Left cardiac atrium (tissue), 4 donors: ENCODE measurements at regions not wholly inside any gene's neighbourhood (a gene's known extent, or its start where the extent isn't known, plus 50 kb on each side); places are given as distances from the start of the nearest gene placed in this dataset.

Source experiments
- ATAC-seq, 2 donors: fragments of 200-7000 bp; cut with Tn5 transposase; one replicate each; pipeline ENCODE4 v1.9.1; 2020; ENCODE audit warnings: mild to moderate bottlenecking in 2 of 2, moderate library complexity in 2 of 2
- DNase-seq: peaks from one replicate; pipeline ENCODE4 v3.0.0-alpha.2; 2020
- intact Hi-C, 2 donors: fragments of 100-400 bp; cut with DNase I; formaldehyde crosslinking; loops; one replicate each; pipeline versions ENCODE4 v1.14.1 to v1.15.1; 2022 to 2023
- donor health status: DM: no; HTN: yes; CAD: no.
- donor health status: DM: no; HTN: yes; CAD: no; lungs with severe emphysema.
- donor health status: DM: yes; HTN: yes; CAD: no.
- donor health status: Dilated cardiomyopathy.

GRCh38 chr13:63433546-63434150 is 2018.0 kb upstream of the PCDH20 start:
- no peak for ATAC-seq
- intact Hi-C loops = no loop called here
- DNase-seq = no peak

DNA sequence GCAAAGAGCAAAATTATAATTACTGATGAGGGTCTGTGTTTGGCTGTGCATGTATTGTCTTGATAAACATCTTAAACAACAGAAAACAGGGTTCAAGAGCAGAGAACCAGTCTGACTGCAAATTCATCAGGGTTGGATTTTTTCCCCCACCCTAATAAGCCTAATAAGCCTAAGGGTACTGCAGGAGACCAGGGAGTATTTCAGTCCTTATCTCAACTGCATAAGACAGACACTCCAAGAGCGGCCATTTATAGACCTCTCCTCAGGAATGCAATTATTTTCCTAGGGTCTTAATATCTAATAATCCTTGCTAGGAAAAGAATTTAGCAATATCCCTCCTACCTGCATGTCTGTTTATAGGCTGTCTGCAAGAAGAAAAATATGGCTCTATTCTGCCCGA is 2011.5 kb upstream of the PCDH20 start:
- DNase-seq (no peak), ATAC-seq (no peak)
- intact Hi-C loops = no loop called here

GRCh38 chr13:63425131-63425530 is 2009.5 kb upstream of the PCDH20 start:
- DNase-seq (no peak), ATAC-seq (no peak)
- intact Hi-C loops = no loop called here

- intact Hi-C loops = no loop called here
- no peak for DNase-seq
- ATAC-seq = no peak
Observed at GRCh38 chr13:63421123-63421522, 2005.5 kb upstream of the PCDH20 start.

- ATAC-seq = no peak
- intact Hi-C loops = no loop called here
- DNase-seq = no peak
Observed at GRCh38 chr13:63420685-63421084, 2005.0 kb upstream of the PCDH20 start.

DNA sequence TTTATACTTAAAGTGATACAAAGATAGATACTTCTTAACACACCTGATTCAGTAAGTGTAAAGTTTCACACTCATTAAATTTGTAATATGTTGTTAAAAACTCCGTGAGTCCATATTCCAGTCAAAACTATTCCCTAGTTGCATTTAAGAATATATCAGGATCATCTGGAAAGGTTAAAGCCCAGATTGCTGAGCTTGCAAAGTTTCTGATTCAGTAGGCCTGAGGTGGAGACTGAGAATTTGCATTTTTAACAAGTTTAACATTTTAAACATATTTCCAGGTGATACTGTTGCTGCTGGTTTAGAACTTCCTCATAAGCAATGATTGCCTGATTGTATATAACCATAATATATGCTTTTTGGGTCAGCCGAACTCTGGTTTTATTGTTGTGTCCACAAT is 1998.6 kb upstream of the PCDH20 start:
- DNase-seq = no peak
- no peak for ATAC-seq
- intact Hi-C loops = no loop called here

DNA sequence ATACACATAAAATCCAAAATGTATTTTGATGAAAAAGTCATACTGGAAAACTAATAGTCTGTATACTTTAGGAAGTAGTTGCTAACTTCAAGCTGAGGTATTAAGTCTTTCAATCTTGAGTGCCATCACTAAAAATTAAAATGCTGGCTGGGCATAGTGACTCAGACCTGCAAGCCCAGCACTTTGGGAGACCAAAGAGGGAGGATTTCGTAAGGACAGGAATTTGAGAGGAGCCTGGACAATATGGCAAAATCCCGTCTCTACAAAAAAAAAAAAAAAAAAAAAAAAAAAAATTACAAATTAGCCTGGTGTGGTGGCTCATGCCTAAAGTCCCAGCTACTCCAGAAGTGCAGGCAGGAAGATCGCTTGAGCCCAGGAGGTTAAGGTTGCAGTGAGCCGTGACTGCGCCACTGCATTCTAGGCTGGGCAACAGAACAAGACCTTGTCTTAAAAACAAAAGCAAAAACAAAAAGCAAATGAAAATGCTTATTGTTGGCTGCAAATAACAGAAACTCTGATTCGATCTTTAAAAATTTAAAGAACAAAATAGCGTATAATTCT is 1994.2 kb upstream of the PCDH20 start:
- DNase-seq (no peak), ATAC-seq (no peak)
- intact Hi-C loops = no loop called here

DNA sequence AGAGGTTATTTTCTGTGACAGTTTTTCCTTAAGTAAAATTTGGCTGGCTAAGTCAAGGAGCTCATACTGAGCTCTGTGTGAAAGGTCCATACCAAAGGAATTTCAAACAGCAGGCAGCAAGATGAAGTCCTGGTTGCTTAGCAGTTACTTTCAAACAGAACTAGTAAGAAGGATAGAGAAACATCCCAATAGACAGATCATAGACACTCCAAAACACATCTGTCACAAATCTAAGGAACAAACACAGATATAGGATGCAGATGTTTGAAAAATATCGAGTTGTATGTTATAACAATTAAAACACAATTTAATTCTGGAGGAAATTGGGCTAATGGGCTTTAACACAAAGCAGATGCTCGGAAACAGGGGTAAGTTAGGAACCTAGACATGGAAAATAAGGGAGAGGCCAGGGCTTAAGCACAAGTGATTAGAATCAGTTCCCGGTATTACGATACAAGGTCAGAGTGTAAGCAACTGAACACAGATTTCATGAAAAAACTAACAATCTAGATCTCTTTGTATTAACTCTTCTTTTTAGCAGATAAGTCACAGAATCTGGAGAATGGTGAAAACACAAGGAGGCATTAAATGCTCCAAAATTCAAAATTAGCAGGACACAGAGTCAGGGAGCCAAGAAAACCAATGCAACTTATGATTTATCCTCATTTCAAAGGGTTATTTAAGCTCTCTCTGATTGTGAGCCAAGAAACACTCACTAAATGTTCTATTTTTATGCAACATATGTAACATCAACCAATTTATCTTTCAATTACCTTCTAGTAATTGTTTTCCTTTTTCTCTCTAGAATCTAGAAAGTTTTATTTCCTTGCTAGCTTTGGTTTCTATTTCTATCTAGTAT is 1992.9 kb upstream of the PCDH20 start:
- DNase-seq = no peak
- ATAC-seq = no peak
- intact Hi-C loops = no loop called here

GRCh38 chr13:63403733-63404132 is 1988.1 kb upstream of the PCDH20 start:
- ATAC-seq = no peak
- intact Hi-C loops = no loop called here
- DNase-seq = no peak

GRCh38 chr13:63396746-63397145 is 1981.1 kb upstream of the PCDH20 start:
- peak; percentile 10 for DNase-seq
- ATAC-seq = no peak
- intact Hi-C loops = no loop called here

DNA sequence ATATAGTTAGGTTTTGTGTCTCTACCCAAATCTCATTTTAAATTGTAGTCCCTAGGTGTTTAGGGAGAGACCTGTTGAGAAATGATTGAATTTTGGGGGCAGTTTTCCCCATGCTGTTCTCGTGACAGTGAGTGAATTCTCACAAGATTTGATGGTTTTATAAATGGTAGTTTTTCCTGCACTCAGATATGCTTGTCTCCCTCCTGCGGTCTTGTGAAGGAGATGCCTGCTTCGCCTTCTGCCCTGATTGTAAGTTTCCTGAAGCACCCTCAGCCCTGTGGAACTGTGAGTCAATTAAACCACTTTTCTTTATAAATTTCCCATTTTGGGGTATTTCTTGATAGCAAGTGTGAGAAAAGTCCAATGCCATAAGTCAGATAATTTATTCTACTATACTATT is 1977.5 kb upstream of the PCDH20 start:
- DNase-seq (no peak), ATAC-seq (no peak)
- intact Hi-C loops = no loop called here

- intact Hi-C loops = no loop called here
- DNase-seq = no peak
- no peak for ATAC-seq
Observed at GRCh38 chr13:63389756-63390155, 1974.1 kb upstream of the PCDH20 start.

DNA sequence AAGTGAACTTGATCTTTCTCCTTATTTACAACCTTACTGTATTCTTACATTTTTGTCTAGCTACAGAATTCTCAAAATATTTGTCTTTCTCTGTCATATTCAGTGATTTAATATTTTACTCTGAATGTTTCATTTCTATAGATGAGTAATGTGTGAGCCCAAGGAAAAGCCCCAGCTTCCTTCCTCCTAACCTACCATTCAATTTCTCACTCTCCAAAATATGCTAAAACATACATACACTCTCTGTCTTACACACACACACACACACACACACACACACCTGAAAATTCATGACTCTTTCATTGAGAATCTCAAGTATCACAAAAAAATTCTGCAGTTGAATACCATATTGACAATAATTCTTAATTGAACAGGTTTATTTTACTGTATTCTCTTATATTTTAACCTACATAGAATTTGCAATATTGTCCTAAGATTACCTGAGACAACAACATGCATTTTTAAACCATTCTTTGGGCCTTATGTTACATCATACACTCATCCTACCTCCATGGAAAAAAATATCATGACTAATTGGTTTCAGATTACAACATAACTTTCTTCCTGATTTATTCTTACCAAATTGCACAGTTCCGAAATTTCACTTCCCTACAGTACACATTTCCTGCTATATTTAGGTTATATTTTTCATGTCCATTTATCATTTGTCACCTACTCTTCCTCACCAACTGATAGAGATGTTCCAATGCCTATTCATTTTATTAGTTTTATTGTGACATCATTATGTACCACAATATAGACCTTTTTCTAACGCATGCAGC is 1965.6 kb upstream of the PCDH20 start:
- ATAC-seq (no peak), DNase-seq (no peak)
- intact Hi-C loops = no loop called here

DNA sequence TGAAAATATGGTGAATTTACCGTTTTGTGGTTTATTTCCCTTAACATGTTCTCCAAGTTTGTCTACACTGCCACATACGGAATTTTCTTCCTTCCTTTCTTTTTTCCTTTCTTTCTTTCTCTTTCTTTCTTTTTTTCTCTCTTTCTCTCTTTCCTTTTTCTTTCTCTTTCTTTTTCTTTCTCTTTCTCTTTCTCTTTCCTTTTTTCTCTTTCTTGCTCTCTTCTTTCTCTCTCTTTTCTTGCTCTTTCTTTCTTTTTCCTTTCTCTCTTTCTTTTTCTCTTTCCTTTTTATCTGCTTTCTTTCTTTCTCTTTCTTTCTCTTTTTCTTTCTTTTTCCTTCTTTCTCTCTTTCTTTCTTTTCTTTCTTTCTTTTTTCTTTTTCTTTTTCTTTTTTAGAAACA is 1962.3 kb upstream of the PCDH20 start:
- no peak for ATAC-seq
- intact Hi-C loops = no loop called here
- no peak for DNase-seq

- DNase-seq (no peak), ATAC-seq (no peak)
- intact Hi-C loops = no loop called here
Observed at GRCh38 chr13:63370101-63370500, 1954.5 kb upstream of the PCDH20 start.

DNA sequence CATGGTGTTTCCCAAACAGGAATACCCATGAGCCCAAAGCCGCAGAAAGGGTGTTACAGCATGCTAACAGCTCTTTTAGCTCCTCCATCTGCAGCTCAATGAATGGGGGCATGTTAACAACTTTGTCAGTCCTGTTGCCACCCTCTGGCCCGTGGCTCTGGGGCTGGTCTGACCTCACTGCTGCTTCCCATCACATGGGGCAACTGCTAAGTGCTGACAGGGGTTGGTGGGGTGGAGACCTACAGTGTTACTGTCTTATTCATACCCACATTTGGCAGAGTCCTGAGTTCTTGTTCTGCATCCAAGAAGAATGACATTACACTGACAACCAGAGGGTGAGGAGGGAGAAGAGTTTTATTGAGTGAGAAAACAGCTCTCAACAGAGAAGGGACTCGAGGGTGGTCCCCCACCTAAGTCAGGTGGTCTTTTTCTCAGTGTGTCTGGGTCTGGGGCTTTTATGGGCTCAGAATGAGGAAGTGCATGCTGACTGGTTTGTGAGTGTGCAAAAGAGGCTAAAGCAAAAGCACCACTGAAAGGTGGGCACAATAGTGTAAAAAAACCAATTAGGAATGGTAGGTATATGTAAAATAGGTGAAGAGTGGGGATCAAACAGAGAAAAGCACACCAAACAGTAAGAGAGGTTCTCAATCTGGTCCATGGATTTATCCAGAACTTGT is 1952.0 kb upstream of the PCDH20 start:
- ATAC-seq (no peak), DNase-seq (no peak)
- intact Hi-C loops = no loop called here

DNA sequence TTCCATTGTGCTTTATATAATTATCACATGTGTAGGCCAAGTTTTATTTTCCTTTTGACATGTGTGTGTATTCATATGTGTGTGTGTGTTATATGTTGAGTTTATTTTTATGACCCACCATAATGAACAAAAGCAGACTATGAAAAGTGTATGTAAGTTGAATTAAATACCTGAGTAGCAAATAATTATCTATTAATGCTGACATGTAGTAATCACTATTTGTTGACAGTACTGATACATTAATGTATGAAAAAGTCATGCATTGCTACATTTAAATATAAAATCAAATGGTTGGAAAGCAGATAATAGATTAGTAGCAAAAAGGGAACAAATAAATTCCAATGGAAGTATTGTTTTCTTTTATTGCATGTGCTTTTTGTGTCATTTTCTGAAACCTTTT is 1948.5 kb upstream of the PCDH20 start:
- no peak for DNase-seq
- intact Hi-C loops = no loop called here
- ATAC-seq = no peak

GRCh38 chr13:63351533-63351932 is 1935.9 kb upstream of the PCDH20 start:
- ATAC-seq (no peak), DNase-seq (no peak)
- intact Hi-C loops = no loop called here

DNA sequence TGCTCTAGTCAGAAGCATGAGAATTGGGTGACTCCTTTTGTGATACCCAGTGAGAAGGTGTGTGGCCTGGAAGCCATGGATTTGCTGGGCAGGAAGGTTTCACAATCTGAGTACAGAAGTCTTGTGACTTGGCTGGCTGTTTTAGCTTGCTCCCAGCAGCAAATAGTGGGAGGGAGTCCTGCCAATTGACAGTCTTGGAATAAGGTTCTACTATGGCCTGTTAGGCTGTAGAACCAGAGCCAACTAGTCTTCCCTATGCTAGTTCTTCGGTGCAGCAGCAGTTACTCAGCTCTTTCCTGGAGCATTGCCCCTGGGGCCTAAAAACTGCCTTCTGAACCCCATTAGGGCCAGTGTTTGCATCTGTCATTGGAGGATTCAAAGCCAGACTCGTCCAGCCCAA is 1935.4 kb upstream of the PCDH20 start:
- ATAC-seq = no peak
- intact Hi-C loops = no loop called here
- no peak for DNase-seq

DNA sequence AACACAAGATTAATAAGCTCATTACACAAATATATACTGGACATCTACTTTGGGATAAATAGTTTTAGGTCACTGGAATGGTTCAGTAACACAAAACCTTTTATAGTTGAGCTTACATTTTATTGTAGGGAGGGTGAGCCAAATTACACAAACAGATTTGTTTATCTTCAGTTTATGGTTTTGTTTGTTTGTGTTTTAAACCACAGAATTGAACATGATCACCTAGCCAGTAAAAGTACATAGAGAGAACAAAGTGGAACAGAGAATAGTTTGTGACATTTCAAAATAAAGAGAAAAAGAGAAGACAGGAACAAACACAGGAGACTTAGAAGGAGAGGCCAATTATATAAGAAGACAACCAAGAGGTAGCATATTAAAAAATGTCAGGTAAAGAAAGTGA is 1930.2 kb upstream of the PCDH20 start:
- DNase-seq (no peak), ATAC-seq (no peak)
- intact Hi-C loops = no loop called here
